Fibroblast of lung (primary cell): ENCODE measurements at regions not wholly inside any gene's neighbourhood (a gene's known extent, or its start where the extent isn't known, plus 50 kb on each side); places are given as distances from the start of the nearest gene placed in this dataset.

Experiments used
- CTCF ChIP-seq, 2 donors: IDR thresholded peaks in 1 of 2; conservative IDR thresholded peaks in 1 of 2; 1 replicate in 1 of 2; 2 replicates in 1 of 2; pipeline ENCODE4 v1.5.1; 2011 to 2012; ENCODE audit warnings: low read length in 2 of 2, control low read depth in 1 of 2, inconsistent platforms in 1 of 2, low read depth in 1 of 2, mild to moderate bottlenecking in 1 of 2
- EZH2 ChIP-seq: IDR thresholded peaks from 2 replicates; pipeline ENCODE4 v1.5.1; 2012; ENCODE audit warnings: low read length, control low read depth, mild to moderate bottlenecking; ENCODE audit errors: missing control alignments

GRCh38 chr4:26031704-26032103 is 117.7 kb downstream of the SMIM20 start:
- TF ChIP-seq EZH2 (no peak), CTCF (conservative IDR thresholded peaks at IDR 0.05 in 1 of 2, IDR thresholded peaks at IDR 0.05 in 1 of 2; ENCODE audit: low read depth in 1 of 2, low read length in 2 of 2) (no peak)
